ENCODE measurements at regions not wholly inside any gene's neighbourhood (a gene's known extent, or its start where the extent isn't known, plus 50 kb on each side); places are given as distances from the start of the nearest gene placed in this dataset.
"Not testable (repeated sequence)": the region's sequence is repeated elsewhere in the genome, so short reads cannot be mapped to it uniquely, and the experiment has no call there.

DNA sequence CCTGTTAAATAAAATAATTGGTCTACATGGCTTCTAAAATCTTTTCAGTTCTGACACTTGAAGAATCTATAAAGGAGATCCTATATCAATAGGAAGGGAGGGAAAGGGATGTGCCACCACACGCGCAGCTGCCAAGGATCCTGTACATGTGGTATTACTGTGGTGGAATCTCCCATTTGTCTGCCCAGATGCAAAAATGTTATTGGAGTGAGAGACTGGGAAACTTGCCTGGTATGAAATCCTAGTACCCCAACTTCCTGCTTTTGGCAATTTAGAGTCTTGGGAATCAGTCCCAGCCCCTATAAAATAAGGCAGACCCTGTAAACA, 81.9 kb upstream of the PICALM start:
- TF ChIP-seq, protein P1, sequence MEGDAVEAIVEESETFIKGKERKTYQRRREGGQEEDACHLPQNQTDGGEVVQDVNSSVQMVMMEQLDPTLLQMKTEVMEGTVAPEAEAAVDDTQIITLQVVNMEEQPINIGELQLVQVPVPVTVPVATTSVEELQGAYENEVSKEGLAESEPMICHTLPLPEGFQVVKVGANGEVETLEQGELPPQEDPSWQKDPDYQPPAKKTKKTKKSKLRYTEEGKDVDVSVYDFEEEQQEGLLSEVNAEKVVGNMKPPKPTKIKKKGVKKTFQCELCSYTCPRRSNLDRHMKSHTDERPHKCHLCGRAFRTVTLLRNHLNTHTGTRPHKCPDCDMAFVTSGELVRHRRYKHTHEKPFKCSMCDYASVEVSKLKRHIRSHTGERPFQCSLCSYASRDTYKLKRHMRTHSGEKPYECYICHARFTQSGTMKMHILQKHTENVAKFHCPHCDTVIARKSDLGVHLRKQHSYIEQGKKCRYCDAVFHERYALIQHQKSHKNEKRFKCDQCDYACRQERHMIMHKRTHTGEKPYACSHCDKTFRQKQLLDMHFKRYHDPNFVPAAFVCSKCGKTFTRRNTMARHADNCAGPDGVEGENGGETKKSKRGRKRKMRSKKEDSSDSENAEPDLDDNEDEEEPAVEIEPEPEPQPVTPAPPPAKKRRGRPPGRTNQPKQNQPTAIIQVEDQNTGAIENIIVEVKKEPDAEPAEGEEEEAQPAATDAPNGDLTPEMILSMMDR (IDR thresholded peaks at IDR 0.05; ENCODE audit: low read depth, low read length) = no peak
- H3K4me3 ChIP-seq (ENCODE audit: low read depth, low read length) = no peak overlapping the region
- DNase-seq (ENCODE audit: low read depth, low spot score) = peak; percentile 18
- in situ Hi-C loops (cut with HindIII; ENCODE audit: low sequenced_read_pairs) = no loop called here

DNA sequence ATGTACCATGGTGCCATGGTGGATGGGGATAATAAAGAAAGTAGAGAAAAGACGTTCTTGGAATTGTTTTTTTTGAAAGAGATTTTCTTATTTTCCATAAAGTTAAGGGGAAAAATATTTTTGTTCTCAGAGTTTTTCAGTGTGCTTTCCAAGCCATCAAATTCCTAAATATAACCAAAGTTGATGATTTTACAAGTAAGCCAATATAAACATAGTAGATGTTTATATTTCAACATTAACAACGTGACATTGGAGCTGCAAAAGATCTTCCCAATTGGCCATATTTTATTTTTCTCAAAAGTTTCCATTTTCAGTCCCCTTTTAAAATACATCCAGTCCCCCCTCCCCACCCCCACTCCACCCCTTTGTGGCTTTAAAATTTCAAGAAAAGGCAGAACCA, 80.9 kb upstream of the PICALM start:
- in situ Hi-C loops (cut with HindIII; ENCODE audit: low sequenced_read_pairs) = no loop called here
- TF ChIP-seq, protein P1 (IDR thresholded peaks at IDR 0.05; ENCODE audit: low read depth, low read length) = no peak
- DNase-seq (ENCODE audit: low read depth, low spot score) = no peak
- H3K4me3 ChIP-seq (ENCODE audit: low read depth, low read length) = no peak overlapping the region

DNA sequence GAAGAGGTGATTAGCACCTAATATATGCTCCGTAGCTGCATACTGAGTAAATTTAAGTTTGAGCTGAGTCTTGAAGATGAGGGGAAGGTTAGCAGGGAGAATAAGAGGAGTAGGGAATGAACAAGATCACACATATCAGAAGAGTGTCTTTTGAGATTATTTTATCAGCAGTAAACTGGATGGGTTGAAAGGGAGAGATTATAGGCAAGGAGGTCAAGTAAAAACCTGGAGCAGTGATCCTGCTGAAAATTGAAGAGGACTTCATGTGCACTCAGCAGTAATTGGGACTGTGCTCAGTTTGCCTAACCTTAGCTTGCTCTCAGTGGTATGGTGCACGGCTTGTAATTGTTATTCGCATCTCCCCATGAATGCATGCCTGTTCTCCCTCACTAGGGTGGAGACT, 79.5 kb upstream of the PICALM start:
- H3K4me3 ChIP-seq (ENCODE audit: low read depth, low read length) = no peak overlapping the region
- in situ Hi-C loops (cut with HindIII; ENCODE audit: low sequenced_read_pairs) = no loop called here
- DNase-seq (ENCODE audit: low read depth, low spot score) = no peak
- TF ChIP-seq, protein P1 (IDR thresholded peaks at IDR 0.05; ENCODE audit: low read depth, low read length) = no peak

DNA sequence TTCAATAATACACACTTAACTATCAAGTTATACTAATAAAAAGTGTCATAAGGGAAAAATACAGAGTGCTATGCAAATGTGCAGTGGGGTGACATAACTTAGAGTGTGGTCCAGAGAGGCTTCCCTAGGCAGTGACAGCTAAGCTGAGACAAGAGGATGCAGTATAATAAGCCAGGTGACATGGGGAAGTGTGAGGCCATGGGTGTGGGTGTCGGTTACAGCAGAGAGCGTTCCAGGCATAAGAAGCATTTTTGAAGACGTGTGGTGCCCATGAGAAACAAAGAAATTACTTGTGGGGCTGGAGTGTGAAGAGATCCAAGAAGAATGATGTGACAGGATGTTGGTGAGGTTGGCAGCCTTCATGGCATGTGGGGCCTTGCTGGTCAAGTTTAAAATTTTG, 78.1 kb upstream of the PICALM start:
- TF ChIP-seq, protein P1 (IDR thresholded peaks at IDR 0.05; ENCODE audit: low read depth, low read length) = no peak
- DNase-seq (ENCODE audit: low read depth, low spot score) = no peak
- no peak overlapping the region for H3K4me3 ChIP-seq (ENCODE audit: low read depth, low read length)
- in situ Hi-C loops (cut with HindIII; ENCODE audit: low sequenced_read_pairs) = no loop called here

DNA sequence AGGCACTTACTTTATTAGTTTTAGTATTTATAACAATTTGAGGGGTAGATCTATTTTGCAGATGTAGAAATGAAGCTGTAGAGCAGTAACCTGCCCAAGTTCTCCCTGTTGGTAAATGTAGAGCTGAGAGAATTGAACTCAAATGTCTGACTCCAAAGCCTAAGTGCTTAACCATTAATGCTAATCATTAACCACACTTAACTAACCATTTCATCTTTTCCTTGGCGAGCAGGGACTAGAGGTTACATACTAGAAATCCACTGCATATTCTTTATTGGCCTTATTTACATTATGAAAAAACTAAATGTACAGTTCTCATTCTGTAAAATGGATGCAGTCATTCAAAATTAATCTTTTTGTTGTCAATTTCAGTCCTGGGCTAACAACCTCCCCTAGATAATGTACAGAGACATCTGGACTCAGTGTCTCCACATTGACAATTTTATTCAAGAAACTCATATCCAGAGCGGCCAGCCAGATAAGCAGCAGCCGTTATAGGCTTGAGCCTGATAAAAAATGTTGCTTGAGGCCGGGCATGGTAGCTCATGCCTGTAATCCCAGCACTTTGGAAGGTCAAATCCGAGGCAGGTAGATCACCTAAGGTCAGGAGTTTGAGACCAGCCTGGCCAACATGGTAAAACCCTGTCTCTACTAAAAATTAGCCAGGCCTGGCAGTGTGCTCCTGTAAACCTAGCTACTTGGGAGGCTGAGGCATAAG, 76.7 kb upstream of the PICALM start:
- no peak overlapping the region for H3K4me3 ChIP-seq (ENCODE audit: low read depth, low read length)
- in situ Hi-C loops (cut with HindIII; ENCODE audit: low sequenced_read_pairs) = no loop called here
- DNase-seq (ENCODE audit: low read depth, low spot score) = no peak
- TF ChIP-seq, protein P1 (IDR thresholded peaks at IDR 0.05; ENCODE audit: low read depth, low read length) = no peak

DNA sequence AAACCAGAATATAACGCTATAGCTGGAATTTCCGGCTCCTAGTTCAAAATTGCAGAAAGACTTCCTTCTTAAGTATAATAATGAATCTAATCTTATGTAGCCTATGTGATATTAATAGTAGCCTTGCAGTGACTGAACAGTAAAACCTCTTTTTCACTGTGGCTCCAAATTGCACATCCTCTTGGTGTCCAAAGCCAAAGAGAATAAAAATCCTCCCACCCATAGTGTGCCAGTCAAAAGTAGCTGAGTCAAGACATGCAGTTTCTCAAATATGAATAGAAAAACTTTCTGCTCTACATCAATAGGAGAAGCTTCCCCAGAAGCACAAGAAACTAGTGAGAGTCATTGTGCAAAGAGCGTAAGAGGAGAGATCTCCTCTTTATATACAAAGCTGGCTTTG, 76.0 kb upstream of the PICALM start:
- DNase-seq (ENCODE audit: low read depth, low spot score) = no peak
- in situ Hi-C loops (cut with HindIII; ENCODE audit: low sequenced_read_pairs) = no loop called here
- no peak overlapping the region for H3K4me3 ChIP-seq (ENCODE audit: low read depth, low read length)
- TF ChIP-seq, protein P1 (IDR thresholded peaks at IDR 0.05; ENCODE audit: low read depth, low read length) = no peak

DNA sequence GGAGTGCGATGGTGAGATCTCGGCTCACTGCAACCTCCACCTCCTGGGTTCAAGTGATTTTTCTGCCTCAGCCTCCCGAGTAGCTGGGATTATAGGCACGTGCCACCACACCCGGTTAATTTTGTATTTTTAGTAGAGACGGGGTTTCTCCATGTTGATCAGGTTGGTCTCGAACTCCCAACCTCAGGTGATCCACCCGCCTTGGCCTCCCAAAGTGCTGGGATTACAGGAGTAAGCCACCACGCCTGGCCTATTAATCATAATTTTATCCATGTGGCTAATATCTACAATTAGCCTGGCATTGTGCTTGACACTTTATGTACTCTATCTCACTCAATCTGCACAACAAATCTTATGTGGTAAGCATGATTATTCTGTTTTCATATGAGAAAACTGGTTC, 75.2 kb upstream of the PICALM start:
- in situ Hi-C loops (cut with HindIII; ENCODE audit: low sequenced_read_pairs); H3K4me3 ChIP-seq (ENCODE audit: low read depth, low read length); DNase-seq (ENCODE audit: low read depth, low spot score): not testable (repeated sequence)

All from astrocyte of the spinal cord (primary cell).